ENCODE measurements at regions not wholly inside any gene's neighbourhood (a gene's known extent, or its start where the extent isn't known, plus 50 kb on each side); places are given as distances from the start of the nearest gene placed in this dataset.
"Not testable (repeated sequence)": the region's sequence is repeated elsewhere in the genome, so short reads cannot be mapped to it uniquely, and the experiment has no call there.

DNA sequence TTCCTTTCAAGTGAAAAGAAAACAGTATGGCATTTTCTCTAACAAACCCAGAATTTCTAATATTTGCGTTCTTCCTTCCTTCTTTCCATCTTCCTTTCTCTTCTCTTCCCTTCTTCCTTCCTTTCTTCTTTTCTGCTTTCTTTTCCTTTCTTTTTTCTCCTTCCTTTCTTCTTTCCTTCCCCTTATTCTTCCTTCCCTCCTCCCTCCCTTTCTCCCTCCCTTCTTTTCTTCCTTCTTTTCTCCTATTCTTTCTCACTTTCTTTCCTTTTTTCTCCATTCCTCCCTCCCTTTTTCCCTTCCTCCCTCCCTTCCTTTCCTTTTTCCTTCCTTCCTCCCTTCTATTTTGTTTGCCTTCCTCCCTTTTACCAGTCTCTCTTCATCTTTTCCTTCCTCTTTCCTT lies 194.8 kb downstream of the SHCBP1 start:
- Histone ChIP-seq H3K4me1 (ENCODE audit: control insufficient read depth in 1 of 2, insufficient read depth in 2 of 2, low read length in 2 of 2) (no peaks in the 10 kb centered on the region), H3K9ac (ENCODE audit: insufficient read depth, low read length, poor library complexity, severe bottlenecking) (no peak overlapping the region), H3K79me2 (ENCODE audit: insufficient read depth, low read length) (no peaks in the 10 kb centered on the region), H3K27me3 (ENCODE audit: control insufficient read depth in 2 of 2, insufficient read depth in 2 of 2, low read length in 2 of 2) (peaks cover 4 to 23% of the 10 kb centered on the region in 2 donors), H3K36me3 (replicated peaks in 1 of 2; ENCODE audit: control insufficient read depth in 1 of 2, insufficient read depth in 2 of 2, low read length in 2 of 2) (no peaks in the 10 kb centered on the region), H3K4me3 (replicated peaks in 1 of 3; ENCODE audit: low read depth in 2 of 3, low read length in 3 of 3) (no peak overlapping the region), H3K27ac (ENCODE audit: low read depth in 1 of 2, low read length in 2 of 2) (no peak overlapping the region), H3K4me2 (replicated peaks; ENCODE audit: extremely low read depth, low read length, poor library complexity, severe bottlenecking) (no peak overlapping the region), H3K9me3 (replicated peaks in 1 of 2; ENCODE audit: control insufficient read depth in 1 of 2, insufficient read depth in 1 of 2, low read length in 2 of 2) (peaks cover 31 to 44% of the 10 kb centered on the region in 2 donors), H2AFZ (ENCODE audit: insufficient read depth, low read depth, low read length, poor library complexity, severe bottlenecking) (no peak overlapping the region), H4K20me1 (ENCODE audit: insufficient read depth, low read length) (no peaks in the 10 kb centered on the region)
- WGBS (ENCODE audit: insufficient coverage), result 83% methylated on average over 1 of the region's 1 CpG
- Mint-ChIP-seq H3K9me3 (peaks cover 18 to 46% (median 32%) of the 10 kb centered on the region in 7 donors), H3K36me3 (peaks cover 1 to 5% of the 10 kb centered on the region in 2 donors), H3K27ac (no peak overlapping the region), H3K4me3 (peak overlapping the region in 1 of 2 donors; percentile 72), H3K27me3 (ENCODE audit: low read depth in 3 of 3) (peaks cover 35 to 36% (median 36%) of the 10 kb centered on the region in 3 donors), H3K4me1 (no peaks in the 10 kb centered on the region)
- intact Hi-C loops (cut with micrococcal nuclease), result no loop called here
- no peak for DNase-seq
- TF ChIP-seq, protein P1, sequence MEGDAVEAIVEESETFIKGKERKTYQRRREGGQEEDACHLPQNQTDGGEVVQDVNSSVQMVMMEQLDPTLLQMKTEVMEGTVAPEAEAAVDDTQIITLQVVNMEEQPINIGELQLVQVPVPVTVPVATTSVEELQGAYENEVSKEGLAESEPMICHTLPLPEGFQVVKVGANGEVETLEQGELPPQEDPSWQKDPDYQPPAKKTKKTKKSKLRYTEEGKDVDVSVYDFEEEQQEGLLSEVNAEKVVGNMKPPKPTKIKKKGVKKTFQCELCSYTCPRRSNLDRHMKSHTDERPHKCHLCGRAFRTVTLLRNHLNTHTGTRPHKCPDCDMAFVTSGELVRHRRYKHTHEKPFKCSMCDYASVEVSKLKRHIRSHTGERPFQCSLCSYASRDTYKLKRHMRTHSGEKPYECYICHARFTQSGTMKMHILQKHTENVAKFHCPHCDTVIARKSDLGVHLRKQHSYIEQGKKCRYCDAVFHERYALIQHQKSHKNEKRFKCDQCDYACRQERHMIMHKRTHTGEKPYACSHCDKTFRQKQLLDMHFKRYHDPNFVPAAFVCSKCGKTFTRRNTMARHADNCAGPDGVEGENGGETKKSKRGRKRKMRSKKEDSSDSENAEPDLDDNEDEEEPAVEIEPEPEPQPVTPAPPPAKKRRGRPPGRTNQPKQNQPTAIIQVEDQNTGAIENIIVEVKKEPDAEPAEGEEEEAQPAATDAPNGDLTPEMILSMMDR (IDR thresholded peaks at IDR 0.05), result no peak

DNA sequence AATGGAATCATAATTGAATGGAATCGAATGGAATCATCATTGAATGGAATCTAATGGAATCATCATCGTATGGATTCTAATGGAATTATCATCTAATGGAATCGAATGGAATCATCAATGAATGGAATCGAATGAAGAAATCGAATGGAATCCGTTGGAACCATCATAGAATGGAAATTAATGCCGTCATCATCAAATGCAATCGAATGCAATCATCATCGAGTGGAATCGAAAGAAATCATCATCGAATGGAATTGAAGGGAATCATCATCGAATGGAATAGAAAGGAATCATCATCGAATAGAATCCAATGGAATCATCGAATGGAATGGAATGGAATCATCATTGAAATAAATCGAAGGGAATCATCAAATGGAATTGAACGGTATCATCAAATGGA lies 217.2 kb downstream of the SHCBP1 start:
- TF ChIP-seq, protein P1 (IDR thresholded peaks at IDR 0.05), result no peak
- Mint-ChIP-seq H3K9me3 (peaks cover 0 to 24% (median 18%) of the 10 kb centered on the region in 7 donors), H3K27me3 (ENCODE audit: low read depth in 3 of 3) (no peaks in the 10 kb centered on the region), H3K36me3 (no peaks in the 10 kb centered on the region), H3K27ac (no peak overlapping the region), H3K4me3 (no peak overlapping the region), H3K4me1 (no peaks in the 10 kb centered on the region)
- whole genome bisulfite sequencing (ENCODE audit: insufficient coverage), result 84% methylated on average over 16 of the region's 16 CpGs
- Histone ChIP-seq H3K4me2 (replicated peaks; ENCODE audit: extremely low read depth, low read length, poor library complexity, severe bottlenecking) (no peak overlapping the region), H3K36me3 (replicated peaks in 1 of 2; ENCODE audit: control insufficient read depth in 1 of 2, insufficient read depth in 2 of 2, low read length in 2 of 2) (no peaks in the 10 kb centered on the region), H3K4me3 (replicated peaks in 1 of 3; ENCODE audit: low read depth in 2 of 3, low read length in 3 of 3) (no peak overlapping the region), H3K9me3 (replicated peaks in 1 of 2; ENCODE audit: control insufficient read depth in 1 of 2, insufficient read depth in 1 of 2, low read length in 2 of 2) (peaks cover 5 to 47% of the 10 kb centered on the region in 2 donors), H3K9ac (ENCODE audit: insufficient read depth, low read length, poor library complexity, severe bottlenecking) (no peak overlapping the region), H3K27me3 (ENCODE audit: control insufficient read depth in 2 of 2, insufficient read depth in 2 of 2, low read length in 2 of 2) (no peaks in the 10 kb centered on the region), H4K20me1 (ENCODE audit: insufficient read depth, low read length) (no peaks in the 10 kb centered on the region), H3K4me1 (ENCODE audit: control insufficient read depth in 1 of 2, insufficient read depth in 2 of 2, low read length in 2 of 2) (no peaks in the 10 kb centered on the region), H2AFZ (ENCODE audit: insufficient read depth, low read depth, low read length, poor library complexity, severe bottlenecking) (no peak overlapping the region), H3K27ac (ENCODE audit: low read depth in 1 of 2, low read length in 2 of 2) (no peak overlapping the region), H3K79me2 (ENCODE audit: insufficient read depth, low read length) (no peaks in the 10 kb centered on the region)
- DNase-seq, result no peak
- intact Hi-C loops (cut with micrococcal nuclease), result no loop called here

DNA sequence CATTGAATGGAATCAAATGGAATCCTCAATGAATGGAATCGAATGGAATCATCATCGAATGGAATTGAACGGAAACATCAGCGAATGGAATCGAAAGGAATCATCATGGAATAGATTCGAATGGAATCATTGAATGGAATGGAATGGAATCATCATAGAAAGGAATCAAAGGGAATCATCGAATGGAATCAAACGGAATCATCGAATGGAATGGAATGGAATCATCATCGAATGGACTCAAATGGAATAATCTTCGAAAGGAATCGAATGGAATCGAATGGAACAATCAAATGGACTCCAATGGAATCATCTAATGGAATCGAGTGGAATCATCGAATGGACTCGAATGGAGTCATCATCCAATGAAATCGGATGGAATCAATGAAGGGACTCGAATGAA lies 222.6 kb downstream of the SHCBP1 start:
- H3K27ac ChIP-seq (ENCODE audit: low read depth in 1 of 2, low read length in 2 of 2); H2AFZ ChIP-seq (ENCODE audit: insufficient read depth, low read depth, low read length, poor library complexity, severe bottlenecking); H3K4me2 ChIP-seq (replicated peaks; ENCODE audit: extremely low read depth, low read length, poor library complexity, severe bottlenecking); H3K27me3 ChIP-seq (ENCODE audit: control insufficient read depth in 2 of 2, insufficient read depth in 2 of 2, low read length in 2 of 2); H3K36me3 Mint-ChIP-seq; H3K27me3 Mint-ChIP-seq (ENCODE audit: low read depth in 3 of 3); DNase-seq; intact Hi-C loops (cut with micrococcal nuclease); H3K4me1 Mint-ChIP-seq; H3K79me2 ChIP-seq (ENCODE audit: insufficient read depth, low read length); H4K20me1 ChIP-seq (ENCODE audit: insufficient read depth, low read length); H3K4me3 Mint-ChIP-seq; H3K9me3 Mint-ChIP-seq; H3K27ac Mint-ChIP-seq; H3K9ac ChIP-seq (ENCODE audit: insufficient read depth, low read length, poor library complexity, severe bottlenecking); H3K36me3 ChIP-seq (replicated peaks in 1 of 2; ENCODE audit: control insufficient read depth in 1 of 2, insufficient read depth in 2 of 2, low read length in 2 of 2); H3K4me3 ChIP-seq (replicated peaks in 1 of 3; ENCODE audit: low read depth in 2 of 3, low read length in 3 of 3); H3K4me1 ChIP-seq (ENCODE audit: control insufficient read depth in 1 of 2, insufficient read depth in 2 of 2, low read length in 2 of 2): not testable (repeated sequence)
- peaks cover 0 to 12% of the 10 kb centered on the region in 2 donors for H3K9me3 ChIP-seq (replicated peaks in 1 of 2; ENCODE audit: control insufficient read depth in 1 of 2, insufficient read depth in 1 of 2, low read length in 2 of 2)
- WGBS (ENCODE audit: insufficient coverage), result 78% methylated on average over 13 of the region's 18 CpGs

Measured in CD14-positive monocyte (primary cell).